ENCODE measurements at regions not wholly inside any gene's neighbourhood (a gene's known extent, or its start where the extent isn't known, plus 50 kb on each side); places are given as distances from the start of the nearest gene placed in this dataset.

GRCh38 chr3:88462230-88462629 is 312.5 kb downstream of the C3orf38 start:
- H3K9me3 Mint-ChIP-seq, result no peaks in the 10 kb centered on the region; the same call in 2 of the 3 replicates
- no peak for DNase-seq (ENCODE audit: low spot score)

More at GRCh38 chr3:88462230-88462629, 312.5 kb downstream of the C3orf38 start:
- H3K79me2 ChIP-seq (replicated peaks; ENCODE audit: insufficient read depth), result no peaks in the 10 kb centered on the region
- Mint-ChIP-seq H3K27me3 (ENCODE audit: insufficient read depth, low read depth, poor library complexity) (peaks cover 2% of the 10 kb centered on the region), H3K36me3 (ENCODE audit: low read depth) (no peaks in the 10 kb centered on the region), H3K4me1 (no peaks in the 10 kb centered on the region), H3K27ac (no peak overlapping the region), H3K4me3 (no peak overlapping the region)
- no peak for TF ChIP-seq ZNF114 (CRISPR knock-in tag; IDR thresholded peaks at IDR 0.05)
- TF ChIP-seq CREB1 (CRISPR knock-in tag; IDR thresholded peaks at IDR 0.05; ENCODE audit: low read depth), result no peak
- no peak for TF ChIP-seq STAT1 (IDR thresholded peaks at IDR 0.05; ENCODE audit: unreplicated experiment)
- TF ChIP-seq REST (IDR thresholded peaks at IDR 0.05; ENCODE audit: unreplicated experiment), result no peak
- TF ChIP-seq POLR2AphosphoS5 (IDR thresholded peaks at IDR 0.05; ENCODE audit: low read depth), result no peak
- no peak for TF ChIP-seq ETS1 (IDR thresholded peaks at IDR 0.05)
- no peak for TF ChIP-seq EZH2phosphoT487 (IDR thresholded peaks at IDR 0.05; ENCODE audit: unreplicated experiment)
- TF ChIP-seq EZH2 (IDR thresholded peaks at IDR 0.05; ENCODE audit: low read depth, unreplicated experiment), result no peak
- TF ChIP-seq, protein P1, sequence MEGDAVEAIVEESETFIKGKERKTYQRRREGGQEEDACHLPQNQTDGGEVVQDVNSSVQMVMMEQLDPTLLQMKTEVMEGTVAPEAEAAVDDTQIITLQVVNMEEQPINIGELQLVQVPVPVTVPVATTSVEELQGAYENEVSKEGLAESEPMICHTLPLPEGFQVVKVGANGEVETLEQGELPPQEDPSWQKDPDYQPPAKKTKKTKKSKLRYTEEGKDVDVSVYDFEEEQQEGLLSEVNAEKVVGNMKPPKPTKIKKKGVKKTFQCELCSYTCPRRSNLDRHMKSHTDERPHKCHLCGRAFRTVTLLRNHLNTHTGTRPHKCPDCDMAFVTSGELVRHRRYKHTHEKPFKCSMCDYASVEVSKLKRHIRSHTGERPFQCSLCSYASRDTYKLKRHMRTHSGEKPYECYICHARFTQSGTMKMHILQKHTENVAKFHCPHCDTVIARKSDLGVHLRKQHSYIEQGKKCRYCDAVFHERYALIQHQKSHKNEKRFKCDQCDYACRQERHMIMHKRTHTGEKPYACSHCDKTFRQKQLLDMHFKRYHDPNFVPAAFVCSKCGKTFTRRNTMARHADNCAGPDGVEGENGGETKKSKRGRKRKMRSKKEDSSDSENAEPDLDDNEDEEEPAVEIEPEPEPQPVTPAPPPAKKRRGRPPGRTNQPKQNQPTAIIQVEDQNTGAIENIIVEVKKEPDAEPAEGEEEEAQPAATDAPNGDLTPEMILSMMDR (conservative IDR thresholded peaks at IDR 0.05; ENCODE audit: low read depth in 2 of 2), result no peak
- TF ChIP-seq JUNB (IDR thresholded peaks at IDR 0.05; ENCODE audit: unreplicated experiment), result no peak
- TF ChIP-seq, protein P2, sequence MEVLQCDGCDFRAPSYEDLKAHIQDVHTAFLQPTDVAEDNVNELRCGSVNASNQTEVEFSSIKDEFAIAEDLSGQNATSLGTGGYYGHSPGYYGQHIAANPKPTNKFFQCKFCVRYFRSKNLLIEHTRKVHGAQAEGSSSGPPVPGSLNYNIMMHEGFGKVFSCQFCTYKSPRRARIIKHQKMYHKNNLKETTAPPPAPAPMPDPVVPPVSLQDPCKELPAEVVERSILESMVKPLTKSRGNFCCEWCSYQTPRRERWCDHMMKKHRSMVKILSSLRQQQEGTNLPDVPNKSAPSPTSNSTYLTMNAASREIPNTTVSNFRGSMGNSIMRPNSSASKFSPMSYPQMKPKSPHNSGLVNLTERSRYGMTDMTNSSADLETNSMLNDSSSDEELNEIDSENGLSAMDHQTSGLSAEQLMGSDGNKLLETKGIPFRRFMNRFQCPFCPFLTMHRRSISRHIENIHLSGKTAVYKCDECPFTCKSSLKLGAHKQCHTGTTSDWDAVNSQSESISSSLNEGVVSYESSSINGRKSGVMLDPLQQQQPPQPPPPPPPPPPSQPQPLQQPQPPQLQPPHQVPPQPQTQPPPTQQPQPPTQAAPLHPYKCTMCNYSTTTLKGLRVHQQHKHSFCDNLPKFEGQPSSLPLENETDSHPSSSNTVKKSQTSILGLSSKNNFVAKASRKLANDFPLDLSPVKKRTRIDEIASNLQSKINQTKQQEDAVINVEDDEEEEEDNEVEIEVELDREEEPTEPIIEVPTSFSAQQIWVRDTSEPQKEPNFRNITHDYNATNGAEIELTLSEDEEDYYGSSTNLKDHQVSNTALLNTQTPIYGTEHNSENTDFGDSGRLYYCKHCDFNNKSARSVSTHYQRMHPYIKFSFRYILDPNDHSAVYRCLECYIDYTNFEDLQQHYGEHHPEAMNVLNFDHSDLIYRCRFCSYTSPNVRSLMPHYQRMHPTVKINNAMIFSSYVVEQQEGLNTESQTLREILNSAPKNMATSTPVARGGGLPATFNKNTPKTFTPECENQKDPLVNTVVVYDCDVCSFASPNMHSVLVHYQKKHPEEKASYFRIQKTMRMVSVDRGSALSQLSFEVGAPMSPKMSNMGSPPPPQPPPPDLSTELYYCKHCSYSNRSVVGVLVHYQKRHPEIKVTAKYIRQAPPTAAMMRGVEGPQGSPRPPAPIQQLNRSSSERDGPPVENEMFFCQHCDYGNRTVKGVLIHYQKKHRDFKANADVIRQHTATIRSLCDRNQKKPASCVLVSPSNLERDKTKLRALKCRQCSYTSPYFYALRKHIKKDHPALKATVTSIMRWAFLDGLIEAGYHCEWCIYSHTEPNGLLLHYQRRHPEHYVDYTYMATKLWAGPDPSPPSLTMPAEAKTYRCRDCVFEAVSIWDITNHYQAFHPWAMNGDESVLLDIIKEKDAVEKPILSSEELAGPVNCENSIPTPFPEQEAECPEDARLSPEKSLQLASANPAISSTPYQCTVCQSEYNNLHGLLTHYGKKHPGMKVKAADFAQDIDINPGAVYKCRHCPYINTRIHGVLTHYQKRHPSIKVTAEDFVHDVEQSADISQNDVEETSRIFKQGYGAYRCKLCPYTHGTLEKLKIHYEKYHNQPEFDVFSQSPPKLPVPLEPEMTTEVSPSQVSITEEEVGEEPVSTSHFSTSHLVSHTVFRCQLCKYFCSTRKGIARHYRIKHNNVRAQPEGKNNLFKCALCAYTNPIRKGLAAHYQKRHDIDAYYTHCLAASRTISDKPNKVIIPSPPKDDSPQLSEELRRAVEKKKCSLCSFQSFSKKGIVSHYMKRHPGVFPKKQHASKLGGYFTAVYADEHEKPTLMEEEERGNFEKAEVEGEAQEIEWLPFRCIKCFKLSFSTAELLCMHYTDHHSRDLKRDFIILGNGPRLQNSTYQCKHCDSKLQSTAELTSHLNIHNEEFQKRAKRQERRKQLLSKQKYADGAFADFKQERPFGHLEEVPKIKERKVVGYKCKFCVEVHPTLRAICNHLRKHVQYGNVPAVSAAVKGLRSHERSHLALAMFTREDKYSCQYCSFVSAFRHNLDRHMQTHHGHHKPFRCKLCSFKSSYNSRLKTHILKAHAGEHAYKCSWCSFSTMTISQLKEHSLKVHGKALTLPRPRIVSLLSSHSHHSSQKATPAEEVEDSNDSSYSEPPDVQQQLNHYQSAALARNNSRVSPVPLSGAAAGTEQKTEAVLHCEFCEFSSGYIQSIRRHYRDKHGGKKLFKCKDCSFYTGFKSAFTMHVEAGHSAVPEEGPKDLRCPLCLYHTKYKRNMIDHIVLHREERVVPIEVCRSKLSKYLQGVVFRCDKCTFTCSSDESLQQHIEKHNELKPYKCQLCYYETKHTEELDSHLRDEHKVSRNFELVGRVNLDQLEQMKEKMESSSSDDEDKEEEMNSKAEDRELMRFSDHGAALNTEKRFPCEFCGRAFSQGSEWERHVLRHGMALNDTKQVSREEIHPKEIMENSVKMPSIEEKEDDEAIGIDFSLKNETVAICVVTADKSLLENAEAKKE (CRISPR knock-in tag; IDR thresholded peaks at IDR 0.05), result no peak
- TF ChIP-seq NANOG (IDR thresholded peaks at IDR 0.05; ENCODE audit: borderline replicate concordance), result no peak
- no peak for TF ChIP-seq ZNF331 (CRISPR knock-in tag; IDR thresholded peaks at IDR 0.05; ENCODE audit: low read depth)
- no peaks in the 10 kb centered on the region for H3K36me3 ChIP-seq (ENCODE audit: insufficient read depth)
- no peaks in the 10 kb centered on the region for H3F3A ChIP-seq (replicated peaks; ENCODE audit: low read depth)
- H3K4me3 ChIP-seq, result no peak overlapping the region
- H3K4me1 ChIP-seq (ENCODE audit: insufficient read depth), result no peaks in the 10 kb centered on the region
- H3K9me2 ChIP-seq (ENCODE audit: insufficient read depth), result peaks cover 9% of the 10 kb centered on the region
- H3K27ac ChIP-seq (ENCODE audit: low read depth), result no peak overlapping the region
- no peaks in the 10 kb centered on the region for H3K27me3 ChIP-seq (ENCODE audit: insufficient read depth)
- H3K4me2 ChIP-seq, result no peak overlapping the region
- H4K20me1 ChIP-seq (replicated peaks; ENCODE audit: insufficient read depth), result no peaks in the 10 kb centered on the region; the same call in 1 of the 2 replicates
- no peak overlapping the region for H2AFZ ChIP-seq
- ATAC-seq, result no peak

All from GM23338 (cell line).